Gastrocnemius medialis (tissue), 4 donors: ENCODE measurements at regions not wholly inside any gene's neighbourhood (a gene's known extent, or its start where the extent isn't known, plus 50 kb on each side); places are given as distances from the start of the nearest gene placed in this dataset.

Source experiments
- CTCF ChIP-seq, 5 experiments: fragments of 450-650 bp in 3 of 5; fragments of 200-600 bp in 2 of 5; sonication (generic) in 2 of 5; IDR thresholded peaks in 4 of 5; conservative IDR thresholded peaks in 1 of 5; 1 replicate in 4 of 5; 2 replicates in 1 of 5; pipeline ENCODE4 v1.5.1; 2016 to 2019; ENCODE audit warnings: antibody characterized with exemption in 5 of 5, mild to moderate bottlenecking in 3 of 5, moderate library complexity in 3 of 5
- POLR2A ChIP-seq, 2 donors: fragments of 450-650 bp; IDR thresholded peaks; one replicate each; pipeline ENCODE4 v1.6.1; 2017; ENCODE audit warnings: antibody characterized with exemption in 2 of 2, mild to moderate bottlenecking in 2 of 2, moderate library complexity in 2 of 2

GRCh38 chr1:200230671-200231070 lies 179.2 kb downstream of the ZNF281 start:
- TF ChIP-seq CTCF (IDR thresholded peaks at IDR 0.05 in 4 of 5, conservative IDR thresholded peaks at IDR 0.05 in 1 of 5) (no peak), POLR2A (IDR thresholded peaks at IDR 0.05) (no peak)
